HUDEP-2 (cell line): ENCODE measurements at regions not wholly inside any gene's neighbourhood (a gene's known extent, or its start where the extent isn't known, plus 50 kb on each side); places are given as distances from the start of the nearest gene placed in this dataset.
"Not testable (repeated sequence)": the region's sequence is repeated elsewhere in the genome, so short reads cannot be mapped to it uniquely, and the experiment has no call there.

Source experiments
- DNase-seq, 76 experiments: peaks; one replicate each; lab custom pipeline; 2025; ENCODE audit not compliant: unreplicated experiment in 76 of 76; lab: John Stamatoyannopoulos, UW

GRCh38 chr3:190990898-190991297 is 128.4 kb upstream of the GMNC start:
- DNase-seq: no peak

GRCh38 chr3:190989218-190989617 is 126.7 kb upstream of the GMNC start:
- no peak for DNase-seq

- no peak for DNase-seq
Observed at GRCh38 chr3:190988102-190988501, 125.6 kb upstream of the GMNC start.

- no peak for DNase-seq
Observed at GRCh38 chr3:190984502-190985244, 122.2 kb upstream of the GMNC start.

GRCh38 chr3:190983875-190984274 is 121.4 kb upstream of the GMNC start:
- DNase-seq: peak in 3 of 76 experiments; percentile 1 to 3 (median 1)

- no peak for DNase-seq
Observed at GRCh38 chr3:190973771-190974170, 111.3 kb upstream of the GMNC start.

GRCh38 chr3:190972840-190973270 is 110.4 kb upstream of the GMNC start:
- DNase-seq: no peak

- DNase-seq: no peak
Observed at GRCh38 chr3:190972196-190972595, 109.7 kb upstream of the GMNC start.

GRCh38 chr3:190970560-190970959 is 108.1 kb upstream of the GMNC start:
- no peak for DNase-seq

GRCh38 chr3:190968616-190969015 is 106.1 kb upstream of the GMNC start:
- DNase-seq: no peak

GRCh38 chr3:190964931-190965330 is 102.4 kb upstream of the GMNC start:
- DNase-seq: not testable (repeated sequence)

GRCh38 chr3:190959077-190959476 is 96.6 kb upstream of the GMNC start:
- DNase-seq: no peak

GRCh38 chr3:190941694-190942260 is 79.3 kb upstream of the GMNC start:
- DNase-seq: no peak

GRCh38 chr3:190934616-190935015 is 72.1 kb upstream of the GMNC start:
- not testable (repeated sequence) for DNase-seq

GRCh38 chr3:190926619-190927018 is 64.1 kb upstream of the GMNC start:
- no peak for DNase-seq

- DNase-seq: no peak
Observed at GRCh38 chr3:190912736-190913135, 50.2 kb upstream of the GMNC start.
